Ovary (tissue), 3 donors: ENCODE measurements at regions not wholly inside any gene's neighbourhood (a gene's known extent, or its start where the extent isn't known, plus 50 kb on each side); places are given as distances from the start of the nearest gene placed in this dataset.

Experiments
- POLR2A ChIP-seq: fragments of 450-650 bp; IDR thresholded peaks from one replicate; pipeline ENCODE4 v1.6.1; 2017; ENCODE audit warnings: antibody characterized with exemption, mild to moderate bottlenecking, moderate library complexity
- TF ChIP-seq, protein P1 (sequence below), 3 donors: fragments of 450-650 bp in 2 of 3; fragments of 200-600 bp in 1 of 3; IDR thresholded peaks; one replicate each; pipeline versions ENCODE4 v1.5.1 to v1.8.0; 2016 to 2022; ENCODE audit warnings: antibody characterized with exemption in 3 of 3, mild to moderate bottlenecking in 1 of 3
- donor health status: DM: no; HTN: no; CAD: no.

DNA sequence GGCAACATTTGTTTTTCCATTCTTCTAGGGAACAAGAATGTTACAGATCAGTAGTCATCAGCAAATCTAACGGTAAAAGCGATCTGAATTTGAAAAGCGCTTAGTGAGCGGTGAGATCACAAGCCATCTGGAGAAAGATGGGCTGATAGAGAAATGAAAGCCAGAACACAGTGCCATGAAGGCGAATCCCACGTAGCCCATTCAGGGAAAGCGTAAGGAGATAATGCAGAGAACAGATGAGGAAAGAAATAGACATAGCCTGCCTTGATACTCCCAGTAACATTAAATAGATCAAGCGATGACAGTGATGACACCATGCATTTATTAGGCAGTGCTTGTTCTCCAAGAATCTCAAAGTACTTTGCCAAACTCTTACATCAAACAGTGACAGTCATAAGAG is 183.1 kb upstream of the PSMD7 start:
- TF ChIP-seq POLR2A: no peak
- TF ChIP-seq, protein P1, sequence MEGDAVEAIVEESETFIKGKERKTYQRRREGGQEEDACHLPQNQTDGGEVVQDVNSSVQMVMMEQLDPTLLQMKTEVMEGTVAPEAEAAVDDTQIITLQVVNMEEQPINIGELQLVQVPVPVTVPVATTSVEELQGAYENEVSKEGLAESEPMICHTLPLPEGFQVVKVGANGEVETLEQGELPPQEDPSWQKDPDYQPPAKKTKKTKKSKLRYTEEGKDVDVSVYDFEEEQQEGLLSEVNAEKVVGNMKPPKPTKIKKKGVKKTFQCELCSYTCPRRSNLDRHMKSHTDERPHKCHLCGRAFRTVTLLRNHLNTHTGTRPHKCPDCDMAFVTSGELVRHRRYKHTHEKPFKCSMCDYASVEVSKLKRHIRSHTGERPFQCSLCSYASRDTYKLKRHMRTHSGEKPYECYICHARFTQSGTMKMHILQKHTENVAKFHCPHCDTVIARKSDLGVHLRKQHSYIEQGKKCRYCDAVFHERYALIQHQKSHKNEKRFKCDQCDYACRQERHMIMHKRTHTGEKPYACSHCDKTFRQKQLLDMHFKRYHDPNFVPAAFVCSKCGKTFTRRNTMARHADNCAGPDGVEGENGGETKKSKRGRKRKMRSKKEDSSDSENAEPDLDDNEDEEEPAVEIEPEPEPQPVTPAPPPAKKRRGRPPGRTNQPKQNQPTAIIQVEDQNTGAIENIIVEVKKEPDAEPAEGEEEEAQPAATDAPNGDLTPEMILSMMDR (IDR thresholded peaks at IDR 0.05): no peak
